ENCODE measurements at regions not wholly inside any gene's neighbourhood (a gene's known extent, or its start where the extent isn't known, plus 50 kb on each side); places are given as distances from the start of the nearest gene placed in this dataset.

GRCh38 chrX:39367416-39367815 lies 566.2 kb downstream of the MID1IP1 start:
- no peak overlapping the region for H2BK5ac ChIP-seq (ENCODE audit: insufficient read length, low read length)
- no peak overlapping the region for H2AFZ ChIP-seq (ENCODE audit: low read length)
- H3K9ac ChIP-seq (ENCODE audit: extremely low read depth, insufficient read length, low read length), result no peak overlapping the region
- no peak overlapping the region for H3K27ac ChIP-seq (ENCODE audit: insufficient read length, low read depth, low read length)
- no peak overlapping the region for H2BK15ac ChIP-seq (ENCODE audit: low read depth, low read length)
- no peaks in the 10 kb centered on the region for H3K9me3 ChIP-seq (ENCODE audit: control insufficient read depth, low read depth, low read length)
- H3K23ac ChIP-seq (ENCODE audit: insufficient read length, low read depth, low read length), result no peak overlapping the region
- TF ChIP-seq CTCF (conservative IDR thresholded peaks at IDR 0.05), result no peak
- H3K27me3 ChIP-seq (ENCODE audit: insufficient read depth, low read length), result no peaks in the 10 kb centered on the region; the same call in 1 of the 2 replicates
- Mint-ChIP-seq H3K27ac (no peak overlapping the region), H3K9me3 (peaks cover 69 to 78% of the 10 kb centered on the region in 2 experiments), H3K4me3 (no peak overlapping the region), H3K27me3 (ENCODE audit: low read depth) (no peaks in the 10 kb centered on the region; the same call in none of the 2 replicates), H3K4me1 (no peaks in the 10 kb centered on the region), H3K36me3 (ENCODE audit: insufficient read depth in 1 of 3, low read depth in 3 of 3) (peaks cover 0 to 3% (median 0%) of the 10 kb centered on the region in 3 experiments; a peak in 3 of 7 replicates)
- no peak overlapping the region for H3K4me2 ChIP-seq (ENCODE audit: insufficient read depth, insufficient read length, low read length)
- H4K8ac ChIP-seq (replicated peaks; ENCODE audit: insufficient read length, low read depth, low read length), result no peak overlapping the region
- WGBS (ENCODE audit: extremely low coverage, insufficient read length, low lambda C conversion rate), result no CpG with 5 or more reads among the region's 5 CpGs
- no peak overlapping the region for H3K14ac ChIP-seq (ENCODE audit: insufficient read depth, low read length)
- H3K4ac ChIP-seq (ENCODE audit: low read depth, low read length), result no peak overlapping the region
- no peak overlapping the region for H2BK12ac ChIP-seq (ENCODE audit: insufficient read length, low read depth, low read length)
- no peak for DNase-seq
- no peaks in the 10 kb centered on the region for H4K20me1 ChIP-seq (ENCODE audit: control insufficient read depth, insufficient read depth, insufficient read length)
- no peaks in the 10 kb centered on the region for H3K4me1 ChIP-seq (ENCODE audit: insufficient read depth, low read length)
- no peak overlapping the region for H3K56ac ChIP-seq (ENCODE audit: insufficient read length, low read depth, low read length)
- no peak overlapping the region for H3T11ph ChIP-seq (ENCODE audit: low read length)
- H2AK5ac ChIP-seq (ENCODE audit: insufficient read length, low read length), result no peak overlapping the region
- H2BK20ac ChIP-seq (ENCODE audit: low read depth, low read length, poor library complexity, severe bottlenecking), result no peak overlapping the region
- H2BK120ac ChIP-seq (ENCODE audit: low read depth, low read length, poor library complexity, severe bottlenecking), result no peak overlapping the region
- H3K79me1 ChIP-seq (ENCODE audit: insufficient read depth, low read depth, low read length, poor library complexity, severe bottlenecking), result no peaks in the 10 kb centered on the region
- no peak overlapping the region for H4K5ac ChIP-seq (ENCODE audit: insufficient read length, low read depth, low read length)
- no peak overlapping the region for H3K18ac ChIP-seq (ENCODE audit: insufficient read length, low read depth, low read length)
- H3K79me2 ChIP-seq (ENCODE audit: insufficient read depth, low read length), result no peaks in the 10 kb centered on the region
- H4K91ac ChIP-seq (ENCODE audit: insufficient read length, low read depth, low read length), result no peak overlapping the region
- H3K23me2 ChIP-seq (ENCODE audit: insufficient read length, low read depth, low read length, poor library complexity, severe bottlenecking), result no peaks in the 10 kb centered on the region

Measured in H9 (cell line).